Fibroblast of peridontal ligament (primary cell): ENCODE measurements at regions not wholly inside any gene's neighbourhood (a gene's known extent, or its start where the extent isn't known, plus 50 kb on each side); places are given as distances from the start of the nearest gene placed in this dataset.
"Not testable (repeated sequence)": the region's sequence is repeated elsewhere in the genome, so short reads cannot be mapped to it uniquely, and the experiment has no call there.

Source experiments
- DNase-seq: peaks from one replicate; pipeline ENCODE4 v3.0.0-alpha.2; 2010; ENCODE audit errors: extremely low read depth

- no peak for DNase-seq
Observed at GRCh38 chr7:32681174-32681518, 185.9 kb downstream of the AVL9 start.

- peak; percentile 65 for DNase-seq
Observed at GRCh38 chr7:32680259-32681173, 185.2 kb downstream of the AVL9 start.

GRCh38 chr7:32679192-32679591, 183.9 kb downstream of the AVL9 start:
- no peak for DNase-seq

DNA sequence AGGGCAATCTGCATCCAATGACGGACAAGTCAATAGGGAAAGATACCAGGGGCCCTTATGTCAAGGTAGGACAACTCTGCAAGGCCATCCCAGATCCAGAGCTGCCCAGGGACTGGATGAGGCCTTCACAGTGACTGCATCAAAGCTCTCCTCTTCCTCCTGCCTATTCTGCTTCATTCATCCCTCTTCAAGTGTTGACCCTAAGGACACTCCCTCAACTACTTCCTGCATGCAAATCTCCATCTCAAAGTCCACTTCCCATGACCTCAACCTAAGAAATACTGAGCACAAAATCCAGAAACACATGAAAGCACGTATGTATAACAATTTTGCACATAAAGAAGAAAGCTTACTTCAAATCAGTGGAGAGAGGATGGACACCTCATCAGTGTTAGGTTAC, 182.3 kb downstream of the AVL9 start:
- DNase-seq, result no peak

GRCh38 chr7:32676249-32676941, 181.1 kb downstream of the AVL9 start:
- no peak for DNase-seq

DNA sequence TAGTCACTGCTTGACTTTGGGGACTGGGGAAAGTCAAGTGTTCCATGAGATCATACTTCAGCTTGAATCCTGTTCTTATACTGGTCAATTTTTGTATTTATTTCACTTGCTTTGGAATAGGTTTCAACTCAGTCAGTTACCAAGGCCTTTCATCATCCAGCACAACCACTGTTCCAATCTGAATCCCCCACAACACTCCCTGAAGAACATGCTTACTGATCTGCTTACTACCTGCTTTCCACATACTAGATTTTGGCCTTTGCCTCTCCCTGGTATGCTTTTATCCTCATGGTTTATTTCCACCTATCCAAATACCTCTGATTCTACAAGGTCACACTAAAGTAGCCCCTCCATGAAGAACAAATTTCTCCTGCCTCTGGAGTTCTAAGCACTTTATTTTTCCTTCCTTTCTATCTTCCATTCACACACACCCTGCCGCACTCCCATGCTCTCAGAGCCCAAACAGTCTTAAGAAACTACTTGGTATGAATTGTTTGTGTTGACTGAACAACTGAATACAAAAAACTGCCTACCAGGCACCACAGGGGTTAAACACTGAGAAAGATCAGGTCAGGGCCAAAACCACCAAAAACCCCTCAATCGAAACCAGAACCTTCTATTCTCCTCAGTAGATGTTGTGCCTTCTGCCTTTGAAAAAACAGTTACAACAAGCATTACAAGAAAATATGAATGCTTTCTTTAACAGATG, 178.1 kb downstream of the AVL9 start:
- DNase-seq, result peak; percentile 41

GRCh38 chr7:32670110-32671025, 175.1 kb downstream of the AVL9 start:
- peak; percentile 38 for DNase-seq

DNA sequence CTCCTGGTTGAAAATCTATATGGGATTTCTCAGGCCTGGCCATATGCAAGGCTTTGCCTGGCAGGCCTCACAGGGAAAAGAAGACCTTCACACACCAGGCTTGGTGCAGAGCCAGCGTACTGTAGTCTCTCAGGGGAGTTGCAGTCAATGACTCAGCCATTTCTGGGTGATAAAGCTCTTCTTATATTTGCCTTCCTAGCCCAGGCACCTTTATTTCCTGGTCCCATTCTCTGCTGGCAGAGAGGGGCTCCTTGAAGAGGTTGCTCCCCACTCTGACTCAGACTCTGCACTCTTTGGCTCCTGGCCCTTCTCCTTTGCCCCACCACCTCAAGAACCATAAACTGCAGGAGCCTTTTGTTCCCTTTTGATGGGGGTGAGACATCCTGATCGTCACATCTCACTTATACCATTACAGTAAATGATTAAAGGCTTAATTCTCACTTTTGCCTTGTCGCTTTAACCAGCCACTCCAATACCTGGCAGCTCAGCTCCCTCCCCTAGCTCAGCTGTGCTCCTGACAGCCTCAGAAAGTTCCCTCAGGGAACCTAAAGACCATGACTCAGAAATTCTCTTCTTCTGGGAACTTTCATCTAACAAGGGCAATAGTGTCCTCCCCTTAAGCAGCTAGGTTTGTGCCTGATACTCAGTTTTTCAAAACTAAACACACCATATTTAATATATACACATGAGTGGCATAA, 174.0 kb downstream of the AVL9 start:
- DNase-seq, result peak; percentile 62

DNA sequence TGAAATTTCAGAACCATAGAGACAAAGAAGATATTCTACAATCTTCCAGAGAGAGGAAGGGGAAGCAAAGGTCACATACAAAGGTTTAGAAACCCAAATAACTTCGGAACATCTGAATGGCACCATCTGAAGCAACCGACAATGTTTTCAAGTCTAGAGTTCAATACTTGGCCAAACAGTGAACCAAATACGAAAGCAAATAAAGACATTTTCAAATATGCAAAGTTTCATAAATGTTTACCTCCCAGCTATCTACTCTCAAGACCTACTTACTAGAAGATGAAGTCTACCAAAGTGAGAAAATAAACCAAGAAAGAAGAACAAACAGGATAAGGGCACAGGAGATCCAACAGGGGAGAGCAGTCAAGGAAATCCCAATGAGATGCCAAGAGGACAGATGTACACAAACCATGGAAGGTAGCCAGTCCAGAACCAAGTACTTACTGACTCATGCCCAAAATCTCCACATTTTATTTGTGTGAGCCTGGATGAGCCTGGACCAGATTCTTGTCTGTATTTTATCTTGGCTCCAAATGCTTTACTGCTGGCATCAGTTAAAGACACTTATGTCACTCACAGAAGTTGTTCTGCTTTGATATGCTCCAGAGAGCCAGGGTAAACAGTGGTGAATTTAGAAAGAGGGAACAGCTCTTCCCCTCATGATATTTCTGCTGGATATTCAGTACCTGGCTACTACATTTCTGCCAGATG, 173.3 kb downstream of the AVL9 start:
- DNase-seq, result peak; percentile 56

GRCh38 chr7:32667586-32667985, 172.3 kb downstream of the AVL9 start:
- not testable (repeated sequence) for DNase-seq

- DNase-seq, result not testable (repeated sequence)
Observed at GRCh38 chr7:32663805-32664211, 168.5 kb downstream of the AVL9 start.

GRCh38 chr7:32662509-32662908, 167.2 kb downstream of the AVL9 start:
- DNase-seq, result not testable (repeated sequence)

DNA sequence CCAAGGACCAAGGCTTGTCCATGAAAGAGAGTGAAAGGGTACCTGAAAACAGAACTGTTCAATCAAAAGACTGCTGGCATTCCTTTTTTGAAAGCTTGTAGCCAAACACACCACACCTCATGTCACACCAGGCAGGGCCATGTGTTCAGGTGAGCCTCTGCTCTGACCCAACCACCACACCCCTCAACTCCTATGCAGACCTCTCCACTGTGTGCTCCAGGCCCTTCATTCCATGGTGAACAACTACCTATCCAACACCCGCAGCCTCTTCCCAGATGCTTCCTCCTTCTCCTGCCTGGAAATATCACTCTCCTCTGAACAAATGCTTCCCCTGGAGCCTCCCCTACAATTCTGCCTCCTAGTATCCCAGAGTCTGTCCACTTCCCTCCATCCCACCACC, 166.6 kb downstream of the AVL9 start:
- no peak for DNase-seq

- no peak for DNase-seq
Observed at GRCh38 chr7:32661501-32661900, 166.2 kb downstream of the AVL9 start.

DNA sequence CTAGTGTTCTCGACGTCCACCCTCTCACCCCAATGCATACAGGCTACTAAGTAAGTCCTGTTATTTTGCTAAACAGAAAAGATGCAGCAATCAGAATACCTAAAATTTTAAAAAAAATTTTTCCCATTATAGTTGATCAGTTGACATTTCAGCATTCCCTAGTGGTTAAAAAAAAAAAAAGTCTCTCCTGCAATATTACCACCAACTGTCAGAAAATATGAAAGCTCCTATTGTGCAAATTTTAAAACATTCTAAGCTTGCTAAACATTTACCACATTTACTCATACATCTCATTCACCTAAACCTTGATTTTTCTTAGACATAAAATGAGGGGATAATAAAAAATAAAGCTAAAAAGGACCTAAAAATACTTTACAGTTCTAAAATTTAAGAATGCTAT, 165.6 kb downstream of the AVL9 start:
- DNase-seq, result no peak

DNA sequence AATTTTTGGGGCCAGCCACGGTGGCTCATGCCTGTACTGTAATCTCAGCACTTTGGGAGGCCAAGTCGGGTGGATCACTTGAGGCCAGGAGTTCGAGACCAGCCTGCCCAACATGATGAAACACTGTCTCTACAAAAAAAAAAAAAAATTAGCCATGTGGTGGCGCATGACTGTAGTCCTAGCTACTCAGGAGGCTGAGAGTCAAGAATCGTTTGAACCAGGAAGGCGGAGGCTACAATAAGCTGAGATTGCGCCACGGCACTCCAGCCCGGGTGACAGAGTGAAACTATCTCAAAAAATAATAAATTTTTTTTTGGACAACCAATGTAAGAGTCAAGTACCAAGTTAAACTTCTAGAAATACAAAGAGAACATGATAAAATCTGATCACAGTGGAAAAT, 164.6 kb downstream of the AVL9 start:
- DNase-seq, result no peak

DNA sequence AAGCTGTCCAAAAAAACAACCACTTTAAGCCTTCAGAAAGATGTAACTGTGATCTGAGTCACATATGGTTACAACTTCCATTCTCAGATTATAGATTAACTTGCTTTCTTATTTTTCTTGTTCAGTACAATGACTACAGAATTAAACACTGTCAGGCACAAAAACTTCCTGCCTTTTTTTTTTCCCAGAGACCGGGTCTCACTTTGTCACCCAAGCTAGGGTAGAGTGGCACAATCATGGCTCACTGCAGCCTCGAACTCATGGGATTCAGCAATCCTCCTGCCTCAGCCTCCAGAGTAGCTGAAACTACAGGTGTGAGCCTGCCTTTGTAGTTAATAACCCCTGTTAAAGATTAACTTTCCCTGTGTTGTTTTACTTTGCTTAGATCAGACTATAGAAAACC, 163.2 kb downstream of the AVL9 start:
- DNase-seq, result peak; percentile 23

DNA sequence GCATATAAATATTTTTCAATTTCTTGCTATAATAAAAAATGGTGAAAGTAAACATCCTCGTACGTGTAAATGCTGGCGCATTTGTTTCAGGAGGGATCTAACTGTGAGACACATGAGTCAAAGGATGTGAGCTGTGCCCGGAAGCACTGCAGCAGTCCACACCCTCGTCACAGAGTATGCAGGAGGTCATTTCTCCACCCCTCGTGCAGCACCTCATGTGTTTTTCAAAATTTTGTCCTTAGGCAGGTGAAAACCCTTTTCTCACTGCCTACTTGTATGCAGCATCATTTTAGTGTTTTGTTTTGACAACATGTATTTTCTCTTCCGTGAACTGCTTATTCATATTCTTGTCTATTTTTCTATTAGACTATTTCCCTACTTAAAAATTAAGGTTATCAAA, 162.7 kb downstream of the AVL9 start:
- DNase-seq, result no peak

- not testable (repeated sequence) for DNase-seq
Observed at GRCh38 chr7:32654549-32654948, 159.3 kb downstream of the AVL9 start.

- not testable (repeated sequence) for DNase-seq
Observed at GRCh38 chr7:32650356-32650755, 155.1 kb downstream of the AVL9 start.
